SKM-1 treated with dmso at 0.1 percent for 144 hours (cell line): ENCODE measurements at regions not wholly inside any gene's neighbourhood (a gene's known extent, or its start where the extent isn't known, plus 50 kb on each side); places are given as distances from the start of the nearest gene placed in this dataset.
"Not testable (repeated sequence)": the region's sequence is repeated elsewhere in the genome, so short reads cannot be mapped to it uniquely, and the experiment has no call there.

Experiments
- DNase-seq: peaks from one replicate; lab custom pipeline; 2025; ENCODE audit not compliant: unreplicated experiment; lab: John Stamatoyannopoulos, UW

DNA sequence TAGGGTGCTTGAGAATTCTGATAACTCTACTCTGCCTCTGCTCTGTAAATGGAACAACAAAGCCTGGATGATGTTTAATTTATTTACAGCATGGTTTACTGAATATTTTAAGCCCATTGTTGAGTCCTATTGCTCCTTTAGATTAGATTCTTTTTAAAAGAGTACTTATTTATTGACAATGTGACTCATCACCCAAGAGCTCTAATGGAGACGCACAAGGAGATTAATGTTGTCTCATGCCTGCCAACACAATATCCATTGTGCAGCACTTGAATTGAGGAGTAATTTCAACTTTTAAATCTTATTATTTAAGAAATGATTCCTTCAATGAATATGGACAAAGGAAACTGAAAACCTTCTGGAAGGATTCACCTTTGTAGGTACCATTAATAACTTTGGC, 691.4 kb downstream of the ZBBX start:
- no peak for DNase-seq

- DNase-seq = no peak
Observed at GRCh38 chr3:166685246-166685645, 694.9 kb downstream of the ZBBX start.

DNA sequence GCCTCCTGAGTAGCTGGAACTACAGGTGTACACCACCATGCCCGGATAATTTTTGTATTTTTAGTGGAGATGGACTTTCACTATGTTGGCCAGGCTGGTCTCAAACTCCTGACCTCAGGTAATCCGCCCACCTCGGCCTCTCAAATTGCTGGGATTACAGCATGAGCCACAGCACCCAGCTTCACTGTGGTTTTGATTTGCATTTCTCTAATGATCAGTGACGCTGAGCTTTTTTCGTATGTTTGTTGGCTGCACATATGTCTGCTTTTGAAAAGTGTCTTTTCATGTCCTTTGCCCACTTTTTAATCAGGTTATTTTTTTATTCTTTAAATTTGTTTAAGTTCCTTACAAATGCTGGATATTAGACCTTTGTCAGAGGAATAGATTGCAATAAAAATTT, 696.0 kb downstream of the ZBBX start:
- DNase-seq = not testable (repeated sequence)

- DNase-seq = no peak
Observed at GRCh38 chr3:166669781-166670180, 710.3 kb downstream of the ZBBX start.

DNA sequence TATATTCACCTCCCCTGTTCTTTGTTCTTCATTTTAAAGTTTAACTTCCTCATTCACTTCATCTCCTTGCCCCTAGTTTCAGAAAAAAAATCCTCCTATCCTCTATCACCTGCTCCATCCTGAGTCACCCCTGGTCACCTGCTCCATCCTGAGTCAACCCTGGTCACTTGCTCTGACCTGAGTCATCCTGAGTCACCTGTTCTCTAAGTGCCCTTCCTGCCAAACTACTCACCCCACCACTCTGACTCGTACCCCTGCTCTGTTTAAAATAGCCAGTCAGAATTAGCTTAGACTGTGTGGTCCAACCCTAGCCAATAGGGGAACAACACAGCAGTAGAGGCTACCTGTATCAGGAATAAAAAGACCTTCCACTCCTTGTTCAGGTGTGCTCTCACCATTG, 716.9 kb downstream of the ZBBX start:
- no peak for DNase-seq

DNA sequence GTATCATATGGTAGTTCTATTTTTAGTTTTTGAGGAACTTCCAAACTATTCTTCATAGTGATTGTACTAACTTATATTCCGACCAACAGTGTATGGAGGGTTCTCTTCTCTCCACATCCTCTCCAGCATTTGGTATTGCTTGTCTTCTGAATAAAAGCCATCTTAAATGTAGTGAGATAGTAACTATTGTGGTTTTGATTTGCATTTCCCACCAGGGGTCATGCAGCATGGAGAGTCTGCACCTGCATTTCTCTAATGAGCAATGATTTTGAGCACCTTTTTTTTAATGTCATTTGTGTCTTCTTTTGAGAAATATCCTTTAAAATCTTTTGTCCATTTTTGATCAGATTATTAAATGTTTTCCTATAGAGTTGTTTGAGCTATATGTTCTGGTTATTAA, 718.5 kb downstream of the ZBBX start:
- DNase-seq = no peak

GRCh38 chr3:166660962-166661361, 719.1 kb downstream of the ZBBX start:
- no peak for DNase-seq

DNA sequence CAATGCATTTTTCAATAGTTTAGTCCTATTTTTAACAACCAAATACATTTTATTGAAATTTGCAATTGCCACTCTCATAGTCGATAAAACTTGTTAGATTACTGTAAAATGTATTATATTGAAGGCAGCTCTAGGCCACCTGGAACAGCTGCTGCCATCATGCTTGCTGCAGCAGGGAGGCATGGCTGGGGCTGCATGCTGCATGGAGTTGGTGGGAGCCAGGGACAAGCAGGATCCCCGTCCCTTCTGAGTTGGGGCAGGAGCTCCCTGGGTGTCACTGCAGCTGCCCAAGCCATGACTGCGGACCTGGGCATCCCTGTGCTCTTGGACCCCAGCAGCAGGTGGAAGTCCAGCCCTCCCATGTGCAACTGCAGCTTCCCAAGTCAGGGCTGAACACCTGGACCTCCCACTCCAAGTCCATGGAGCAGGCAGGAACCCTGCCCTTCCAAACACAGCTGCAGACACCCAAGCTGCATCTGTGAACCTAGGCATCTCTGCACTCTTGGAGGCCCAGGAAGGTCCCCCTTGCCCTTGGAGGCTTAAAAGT, 742.0 kb downstream of the ZBBX start:
- DNase-seq = no peak

DNA sequence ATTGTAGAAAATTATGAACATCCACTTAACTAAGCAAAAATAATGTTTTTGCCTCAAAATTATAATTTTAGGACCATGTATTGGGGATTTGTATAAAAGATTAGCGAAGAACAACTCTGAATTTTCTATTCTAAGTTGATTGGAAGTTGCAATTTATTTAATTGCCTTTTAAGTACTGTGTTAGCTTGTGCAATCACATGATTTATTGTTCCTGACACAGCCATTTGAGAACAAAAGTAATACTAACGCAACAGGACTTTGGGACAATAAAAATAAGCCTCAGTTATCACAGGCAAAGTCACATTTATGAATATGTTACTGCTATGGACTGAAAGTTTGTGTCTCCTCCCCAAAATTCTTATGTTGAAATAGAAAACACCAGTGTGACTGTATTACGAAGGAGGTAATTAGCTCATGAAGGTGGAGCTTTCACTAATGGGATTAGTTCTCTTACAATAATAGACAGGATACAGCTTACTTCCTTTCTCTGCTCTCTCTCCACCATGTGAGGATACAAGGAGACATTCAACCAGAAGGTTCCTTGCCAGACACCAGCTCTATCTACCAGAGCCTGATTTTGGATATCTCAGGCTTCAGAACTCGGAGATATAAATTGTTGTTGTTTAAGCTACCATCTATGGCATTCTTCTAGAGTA, 745.9 kb downstream of the ZBBX start:
- no peak for DNase-seq

DNA sequence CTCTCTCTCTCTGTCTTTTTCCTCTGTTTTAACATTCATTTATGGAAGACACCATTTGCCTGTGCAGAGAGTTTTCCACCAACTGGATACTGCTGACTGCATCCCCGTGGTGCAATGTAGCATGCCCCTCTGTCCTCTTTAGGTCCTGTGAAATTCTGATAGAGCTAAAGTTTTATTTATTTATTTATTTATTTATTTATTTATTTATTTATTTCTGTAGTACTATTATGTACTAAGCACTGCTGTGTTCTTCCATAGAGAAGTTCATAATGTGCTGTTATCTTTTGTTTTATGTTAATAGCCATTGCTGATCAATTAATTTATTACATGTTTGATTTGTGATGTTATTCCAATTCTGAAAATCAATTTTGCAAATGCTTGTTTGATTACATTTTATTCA, 749.9 kb downstream of the ZBBX start:
- DNase-seq = no peak

- no peak for DNase-seq
Observed at GRCh38 chr3:166613365-166613764, 766.7 kb downstream of the ZBBX start.

GRCh38 chr3:166612761-166613160, 767.3 kb downstream of the ZBBX start:
- not testable (repeated sequence) for DNase-seq

DNA sequence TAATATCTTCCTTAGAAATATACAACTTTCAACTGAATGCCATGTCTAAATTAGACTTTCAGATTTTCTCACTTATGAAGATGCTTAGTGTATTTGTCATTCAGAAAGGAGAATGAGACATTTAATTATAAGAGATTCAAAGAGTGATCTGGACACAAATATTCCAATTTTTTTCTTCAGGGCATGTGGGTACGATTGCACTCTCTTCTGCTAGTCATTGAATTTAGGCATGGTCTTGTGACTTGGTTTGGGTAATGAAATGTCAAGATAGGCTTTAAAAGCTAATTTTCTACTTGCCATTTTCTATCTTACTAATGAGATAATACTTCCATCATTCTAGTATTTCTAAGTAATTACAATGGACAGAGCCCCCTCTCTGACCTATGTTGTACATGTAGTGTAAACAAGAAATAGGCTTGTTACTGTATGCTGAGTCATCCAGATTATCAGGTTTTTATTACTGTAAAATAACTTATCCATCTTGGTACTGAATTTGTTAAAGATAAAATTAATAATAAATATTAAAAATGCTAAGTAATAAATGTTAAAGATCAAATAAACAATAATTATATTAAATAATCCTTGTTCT, 770.8 kb upstream of the BCHE start:
- no peak for DNase-seq

- DNase-seq = no peak
Observed at GRCh38 chr3:166606988-166607387, 769.8 kb upstream of the BCHE start.

- no peak for DNase-seq
Observed at GRCh38 chr3:166593776-166594175, 756.6 kb upstream of the BCHE start.

DNA sequence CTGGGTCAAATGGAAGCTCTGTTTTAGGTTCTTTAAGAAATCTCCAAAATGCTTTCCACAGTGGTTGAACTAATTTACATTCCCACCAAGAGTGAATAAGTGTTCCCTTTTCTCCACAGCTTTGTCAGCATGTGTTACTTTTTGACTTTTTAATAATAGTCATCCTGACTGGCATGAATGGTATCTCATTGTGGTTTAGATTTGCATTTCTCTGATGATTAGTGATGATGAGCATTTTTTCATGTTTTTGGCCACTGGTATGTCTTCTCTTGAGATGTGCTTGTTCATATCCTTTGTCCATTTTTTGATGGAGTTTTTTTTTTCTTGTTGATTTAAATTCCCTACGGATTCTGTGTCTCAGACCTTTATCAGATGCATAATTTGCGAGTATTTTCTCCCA, 745.0 kb upstream of the BCHE start:
- DNase-seq = no peak

DNA sequence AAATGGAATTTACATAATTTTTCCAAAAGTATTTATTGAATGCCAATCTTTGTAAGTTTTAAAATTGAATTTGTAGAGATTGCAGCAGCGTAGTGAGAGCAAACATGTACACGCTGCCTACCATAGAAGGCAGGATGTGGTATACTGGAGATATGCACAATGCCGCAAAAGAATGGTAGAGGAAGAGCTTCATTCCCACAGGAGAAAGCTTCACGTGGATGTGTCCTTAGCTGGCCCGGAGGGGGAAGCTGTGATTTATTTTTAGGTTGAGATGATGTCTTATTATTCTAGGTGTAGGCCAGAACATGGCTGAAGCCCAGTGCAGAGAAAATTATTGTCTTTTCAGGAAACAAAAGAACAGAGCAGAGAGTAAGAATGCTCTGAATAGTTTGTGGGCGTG, 743.3 kb upstream of the BCHE start:
- DNase-seq = no peak

DNA sequence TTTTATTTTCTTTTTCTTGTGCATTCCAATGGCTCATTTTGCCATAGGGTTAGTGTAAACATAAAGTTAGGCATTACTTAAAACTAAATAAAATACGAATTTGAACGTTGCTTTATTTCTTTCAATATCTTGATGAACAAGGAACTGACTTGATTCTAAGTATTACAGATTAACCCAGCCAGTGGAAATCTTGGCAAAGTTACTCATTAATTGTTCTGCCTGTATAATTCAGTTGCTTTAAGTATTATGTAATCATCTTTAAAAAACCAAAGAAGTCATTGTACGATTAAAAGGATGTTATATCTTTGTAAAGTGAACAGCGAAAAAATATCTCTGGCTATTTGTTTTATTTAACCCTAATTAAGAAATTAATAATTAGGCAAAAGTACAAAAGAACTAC, 737.9 kb upstream of the BCHE start:
- no peak for DNase-seq

GRCh38 chr3:166571686-166572085, 734.5 kb upstream of the BCHE start:
- DNase-seq = not testable (repeated sequence)

GRCh38 chr3:166570102-166570501, 732.9 kb upstream of the BCHE start:
- DNase-seq = no peak

- DNase-seq = no peak
Observed at GRCh38 chr3:166569589-166569988, 732.4 kb upstream of the BCHE start.

- DNase-seq = no peak
Observed at GRCh38 chr3:166560253-166560652, 723.0 kb upstream of the BCHE start.

- DNase-seq = no peak
Observed at GRCh38 chr3:166556955-166557354, 719.7 kb upstream of the BCHE start.
